ENCODE measurements at regions not wholly inside any gene's neighbourhood (a gene's known extent, or its start where the extent isn't known, plus 50 kb on each side); places are given as distances from the start of the nearest gene placed in this dataset.

- no peak for TF ChIP-seq CTCF (IDR thresholded peaks at IDR 0.05; ENCODE audit: insufficient read depth, low read depth, low read length, missing control alignments)
- no peak for DNase-seq (ENCODE audit: low read depth)
- H3K4me3 ChIP-seq (ENCODE audit: low read length): no peak overlapping the region
Observed at GRCh38 chr20:11137688-11138087, 463.9 kb upstream of the JAG1 start.

- DNase-seq (ENCODE audit: low read depth): peak; percentile 97
- H3K4me3 ChIP-seq (ENCODE audit: low read length): no peak overlapping the region
- no peak for TF ChIP-seq CTCF (IDR thresholded peaks at IDR 0.05; ENCODE audit: insufficient read depth, low read depth, low read length, missing control alignments)
Observed at GRCh38 chr20:11140359-11140758, 466.6 kb upstream of the JAG1 start.

GRCh38 chr20:11143481-11143880 lies 469.7 kb upstream of the JAG1 start:
- no peak for DNase-seq (ENCODE audit: low read depth)
- no peak for TF ChIP-seq CTCF (IDR thresholded peaks at IDR 0.05; ENCODE audit: insufficient read depth, low read depth, low read length, missing control alignments)
- no peak overlapping the region for H3K4me3 ChIP-seq (ENCODE audit: low read length)

- no peak overlapping the region for H3K4me3 ChIP-seq (ENCODE audit: low read length)
- peak; percentile 62 for DNase-seq (ENCODE audit: low read depth)
- TF ChIP-seq CTCF (IDR thresholded peaks at IDR 0.05; ENCODE audit: insufficient read depth, low read depth, low read length, missing control alignments): no peak
Observed at GRCh38 chr20:11144114-11144950, 470.5 kb upstream of the JAG1 start.

- H3K4me3 ChIP-seq (ENCODE audit: low read length): no peak overlapping the region
- no peak for DNase-seq (ENCODE audit: low read depth)
- no peak for TF ChIP-seq CTCF (IDR thresholded peaks at IDR 0.05; ENCODE audit: insufficient read depth, low read depth, low read length, missing control alignments)
Observed at GRCh38 chr20:11145616-11146015, 471.8 kb upstream of the JAG1 start.

- H3K4me3 ChIP-seq (ENCODE audit: low read length): no peak overlapping the region
- DNase-seq (ENCODE audit: low read depth): no peak
- no peak for TF ChIP-seq CTCF (IDR thresholded peaks at IDR 0.05; ENCODE audit: insufficient read depth, low read depth, low read length, missing control alignments)
Observed at GRCh38 chr20:11153819-11154218, 480.0 kb upstream of the JAG1 start.

Measured in epithelial cell of esophagus (primary cell).